ENCODE measurements at regions not wholly inside any gene's neighbourhood (a gene's known extent, or its start where the extent isn't known, plus 50 kb on each side); places are given as distances from the start of the nearest gene placed in this dataset.

DNA sequence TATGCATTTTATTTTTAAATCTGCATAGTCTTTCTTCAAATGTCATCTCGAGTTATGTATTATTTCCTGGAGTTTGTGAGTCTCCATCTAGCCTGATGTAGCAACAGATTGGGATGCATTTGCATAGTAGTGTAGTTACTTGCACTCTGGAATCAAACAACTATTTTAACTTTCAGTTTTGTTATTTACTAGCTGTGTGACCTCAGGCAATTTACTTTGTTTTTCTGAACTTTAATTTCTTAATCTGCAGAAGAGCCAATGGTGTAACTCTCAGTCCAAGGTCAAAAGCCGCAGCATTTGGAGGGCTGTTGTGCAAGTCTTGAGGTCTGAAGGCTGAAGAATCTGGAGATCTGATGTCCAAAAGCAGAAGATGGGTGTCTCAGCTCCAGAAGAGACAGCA, 175.8 kb upstream of the SORCS1 start:
- ATAC-seq = no peak
- CTCF ChIA-PET = no interaction called here
- no peak for TF ChIP-seq CHD2 (IDR thresholded peaks at IDR 0.05; ENCODE audit: low read length, partially characterized antibody)
- no peak for TF ChIP-seq MAZ (IDR thresholded peaks at IDR 0.05; ENCODE audit: borderline replicate concordance, low read depth, low read length)
- no peak for TF ChIP-seq FOXS1 (CRISPR knock-in tag; IDR thresholded peaks at IDR 0.05)
- TF ChIP-seq HEYL (CRISPR knock-in tag; IDR thresholded peaks at IDR 0.05) = no peak
- no peak for TF ChIP-seq HOXB5 (CRISPR knock-in tag; IDR thresholded peaks at IDR 0.05)
- TF ChIP-seq, protein P1, sequence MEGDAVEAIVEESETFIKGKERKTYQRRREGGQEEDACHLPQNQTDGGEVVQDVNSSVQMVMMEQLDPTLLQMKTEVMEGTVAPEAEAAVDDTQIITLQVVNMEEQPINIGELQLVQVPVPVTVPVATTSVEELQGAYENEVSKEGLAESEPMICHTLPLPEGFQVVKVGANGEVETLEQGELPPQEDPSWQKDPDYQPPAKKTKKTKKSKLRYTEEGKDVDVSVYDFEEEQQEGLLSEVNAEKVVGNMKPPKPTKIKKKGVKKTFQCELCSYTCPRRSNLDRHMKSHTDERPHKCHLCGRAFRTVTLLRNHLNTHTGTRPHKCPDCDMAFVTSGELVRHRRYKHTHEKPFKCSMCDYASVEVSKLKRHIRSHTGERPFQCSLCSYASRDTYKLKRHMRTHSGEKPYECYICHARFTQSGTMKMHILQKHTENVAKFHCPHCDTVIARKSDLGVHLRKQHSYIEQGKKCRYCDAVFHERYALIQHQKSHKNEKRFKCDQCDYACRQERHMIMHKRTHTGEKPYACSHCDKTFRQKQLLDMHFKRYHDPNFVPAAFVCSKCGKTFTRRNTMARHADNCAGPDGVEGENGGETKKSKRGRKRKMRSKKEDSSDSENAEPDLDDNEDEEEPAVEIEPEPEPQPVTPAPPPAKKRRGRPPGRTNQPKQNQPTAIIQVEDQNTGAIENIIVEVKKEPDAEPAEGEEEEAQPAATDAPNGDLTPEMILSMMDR (IDR thresholded peaks at IDR 0.05) = no peak
- no peak for TF ChIP-seq HDAC2 (IDR thresholded peaks at IDR 0.05)
- no peak for TF ChIP-seq KDM1A (IDR thresholded peaks at IDR 0.05; ENCODE audit: low read depth)
- no peak for TF ChIP-seq CBX2 (IDR thresholded peaks at IDR 0.05; ENCODE audit: borderline replicate concordance, low read depth)
- no peak for TF ChIP-seq SREBF2 (IDR thresholded peaks at IDR 0.05)
- no peak for TF ChIP-seq ZC3H11A (IDR thresholded peaks at IDR 0.05)
- TF ChIP-seq E2F6 (IDR thresholded peaks at IDR 0.05; ENCODE audit: borderline replicate concordance, low read depth) = no peak
- no peak for TF ChIP-seq TP53 (CRISPR knock-in tag; IDR thresholded peaks at IDR 0.05)
- no peak for TF ChIP-seq RCOR1 (IDR thresholded peaks at IDR 0.05; ENCODE audit: low read depth, low read length)
- 6% methylated on average over 2 of the region's 2 CpGs for WGBS (ENCODE audit: missing lambda C conversion rate)
- Histone ChIP-seq H3K4me2 (no peak overlapping the region), H3K4me3 (no peak overlapping the region), H3K4me1 (no peaks in the 10 kb centered on the region), H3K9me3 (0 out of 3 replicates have a peak, but pooled peaks cover 5% of the 10 kb centered on the region), H3K27ac (no peak overlapping the region)
- no peak for DNase-seq (ENCODE audit: low read depth in 1 of 2, low spot score in 1 of 2)
- POLR2A ChIA-PET = no interaction called here
- no peak for FAIRE-seq

GRCh38 chr10:107336061-107336460, 171.6 kb upstream of the SORCS1 start:
- no peaks in the 10 kb centered on the region for H3K4me1 ChIP-seq
- ATAC-seq (no peak), FAIRE-seq (no peak), DNase-seq (ENCODE audit: low read depth in 1 of 2, low spot score in 1 of 2) (no peak)
- H3K9me3 ChIP-seq = 0 out of 3 replicates have a peak, but pooled peaks cover 3% of the 10 kb centered on the region
- TF ChIP-seq, protein P2, sequence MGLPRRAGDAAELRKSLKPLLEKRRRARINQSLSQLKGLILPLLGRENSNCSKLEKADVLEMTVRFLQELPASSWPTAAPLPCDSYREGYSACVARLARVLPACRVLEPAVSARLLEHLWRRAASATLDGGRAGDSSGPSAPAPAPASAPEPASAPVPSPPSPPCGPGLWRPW (IDR thresholded peaks at IDR 0.05) = no peak
- no peak for TF ChIP-seq BCL3 (IDR thresholded peaks at IDR 0.05)
- 1% methylated on average over 5 of the region's 5 CpGs for WGBS (ENCODE audit: missing lambda C conversion rate)
- H3K27ac ChIP-seq = no peak overlapping the region
- H3K4me2 ChIP-seq = no peak overlapping the region
- ChIA-PET POLR2A (no interaction called here), CTCF (no interaction called here)
- H3K4me3 ChIP-seq = no peak overlapping the region

DNA sequence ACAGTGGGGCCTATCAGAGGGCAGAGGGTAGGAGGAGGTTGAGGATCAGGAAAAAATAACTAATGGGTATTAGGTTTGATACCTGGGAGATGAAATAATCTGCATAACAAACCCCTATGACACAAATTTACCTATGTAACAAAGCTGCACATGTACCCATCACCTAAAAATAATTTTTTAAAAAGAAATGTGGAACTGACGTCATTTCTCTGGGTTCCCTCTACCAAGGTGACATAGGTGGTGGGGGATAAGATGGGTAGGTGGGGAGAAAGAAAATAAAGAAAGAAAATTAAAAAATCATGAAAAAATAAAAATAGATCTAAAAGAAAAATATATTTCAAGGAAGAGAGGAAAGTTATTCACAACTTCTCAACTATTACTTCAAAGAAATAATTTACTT, 153.1 kb upstream of the SORCS1 start:
- FAIRE-seq (no peak), ATAC-seq (no peak), DNase-seq (ENCODE audit: low read depth in 1 of 2, low spot score in 1 of 2) (no peak)
- Histone ChIP-seq H3K9me3 (no peaks in the 10 kb centered on the region), H3K27ac (no peak overlapping the region), H3K4me2 (no peak overlapping the region), H3K4me1 (no peaks in the 10 kb centered on the region), H3K4me3 (no peak overlapping the region)
- whole genome bisulfite sequencing (ENCODE audit: missing lambda C conversion rate) = 0% methylated on average over 1 of the region's 1 CpG
- ChIA-PET CTCF (no interaction called here), POLR2A (no interaction called here)
- TF ChIP-seq, protein P1 (IDR thresholded peaks at IDR 0.05) = no peak
- TF ChIP-seq HEYL (CRISPR knock-in tag; IDR thresholded peaks at IDR 0.05) (no peak), GATA3 (IDR thresholded peaks at IDR 0.05; ENCODE audit: borderline replicate concordance) (no peak), BCL3 (IDR thresholded peaks at IDR 0.05) (no peak), USF2 (IDR thresholded peaks at IDR 0.05) (no peak), PHF8 (IDR thresholded peaks at IDR 0.05; ENCODE audit: borderline replicate concordance, low read depth) (no peak), JUNB (IDR thresholded peaks at IDR 0.05) (no peak), MAZ (IDR thresholded peaks at IDR 0.05; ENCODE audit: borderline replicate concordance, low read depth, low read length) (no peak), HDAC2 (IDR thresholded peaks at IDR 0.05) (no peak), CHD4 (IDR thresholded peaks at IDR 0.05; ENCODE audit: borderline replicate concordance) (no peak), CEBPB (IDR thresholded peaks at IDR 0.05) (no peak), MYC (IDR thresholded peaks at IDR 0.05; ENCODE audit: borderline replicate concordance, low read length) (no peak), RCOR1 (IDR thresholded peaks at IDR 0.05; ENCODE audit: low read depth, low read length) (no peak), TFCP2L1 (CRISPR knock-in tag; IDR thresholded peaks at IDR 0.05) (no peak), KDM1A (IDR thresholded peaks at IDR 0.05; ENCODE audit: low read depth) (no peak), FOSB (CRISPR knock-in tag; IDR thresholded peaks at IDR 0.05) (no peak)
- TF ChIP-seq, protein P2 (IDR thresholded peaks at IDR 0.05) = no peak
